ENCODE measurements at regions not wholly inside any gene's neighbourhood (a gene's known extent, or its start where the extent isn't known, plus 50 kb on each side); places are given as distances from the start of the nearest gene placed in this dataset.

DNA sequence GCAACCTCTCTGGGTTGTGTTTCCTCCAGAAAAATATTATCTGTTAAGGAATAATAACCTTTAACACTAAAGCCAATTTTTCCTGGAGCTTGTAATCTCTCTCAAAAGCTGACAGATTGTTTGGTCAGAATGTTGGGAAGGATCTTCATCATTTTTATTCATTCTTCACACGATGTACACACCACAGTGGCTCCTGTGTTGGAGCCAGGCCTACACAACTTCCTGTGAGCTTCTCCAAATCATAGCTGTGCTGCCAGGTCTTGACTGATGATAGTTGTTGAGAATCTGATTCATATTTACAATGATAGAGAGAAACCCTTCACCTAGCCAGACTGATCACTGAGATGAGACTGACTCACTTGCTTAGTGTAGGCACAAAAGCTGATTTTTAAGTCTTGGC, 151.0 kb upstream of the ROBO2 start:
- ChIA-PET SMC1A (ENCODE audit: uncharacterized antibody, unreplicated experiment) (interaction anchor here (1.1 kb wide), 1 partner anchor 334 kb away, joined by 3 read pairs; no protein-coding TSS in a partner anchor), POLR2A (no interaction called here), RAD21 (ENCODE audit: unreplicated experiment) (no interaction called here), CTCF (interaction anchor here (0.9 kb wide), 1 partner anchor 27 kb away, joined by 3 read pairs; no protein-coding TSS in a partner anchor)
- 29% methylated on average over 1 of the region's 1 CpG for WGBS (ENCODE audit: insufficient coverage, insufficient replicate concordance, low lambda C conversion rate, missing lambda C conversion rate)
- Histone ChIP-seq H3K27ac (ENCODE audit: control insufficient read depth, insufficient read depth) (no peak overlapping the region), H3K9ac (ENCODE audit: control insufficient read depth, insufficient read depth, low read length) (no peak overlapping the region), H3K4me3 (no peak overlapping the region), H3K36me3 (ENCODE audit: control insufficient read depth in 2 of 2, insufficient read depth in 2 of 2, low read length in 1 of 2) (no peaks in the 10 kb centered on the region), H3K79me2 (ENCODE audit: control insufficient read depth, insufficient read depth, low read length) (no peaks in the 10 kb centered on the region), H2AFZ (ENCODE audit: control insufficient read depth, low read depth, low read length) (no peak overlapping the region), H3K9me3 (replicated peaks; ENCODE audit: control insufficient read depth, insufficient read depth, low read length) (no peaks in the 10 kb centered on the region), H3K4me1 (ENCODE audit: control insufficient read depth, insufficient read depth, low read length) (no peaks in the 10 kb centered on the region), H3K4me2 (ENCODE audit: control insufficient read depth, insufficient read depth) (no peak overlapping the region), H4K20me1 (ENCODE audit: control insufficient read depth, insufficient read depth) (no peaks in the 10 kb centered on the region), H3K27me3 (replicated peaks in 1 of 2; ENCODE audit: control insufficient read depth in 2 of 2, insufficient read depth in 2 of 2, low read length in 1 of 2) (no peaks in the 10 kb centered on the region)
- TF ChIP-seq HDAC2 (IDR thresholded peaks at IDR 0.05) = no peak
- no peak for TF ChIP-seq ZNF384 (IDR thresholded peaks at IDR 0.05; ENCODE audit: borderline replicate concordance, low read depth, low read length)
- TF ChIP-seq RBBP5 (conservative IDR thresholded peaks at IDR 0.05) = no peak
- no peak for TF ChIP-seq TCF7 (IDR thresholded peaks at IDR 0.05; ENCODE audit: borderline replicate concordance)
- no peak for TF ChIP-seq SP1 (IDR thresholded peaks at IDR 0.05; ENCODE audit: low read depth, low read length)
- TF ChIP-seq EGR1 (IDR thresholded peaks at IDR 0.05; ENCODE audit: borderline replicate concordance in 1 of 2, low read depth in 2 of 2, low read length in 2 of 2) = no peak
- no peak for TF ChIP-seq ZNF24 (IDR thresholded peaks at IDR 0.05)
- no peak for TF ChIP-seq ATF2 (IDR thresholded peaks at IDR 0.05; ENCODE audit: low read length)
- no peak for TF ChIP-seq LARP7 (IDR thresholded peaks at IDR 0.05)
- TF ChIP-seq GATAD2B (conservative IDR thresholded peaks at IDR 0.05; ENCODE audit: low read depth) = no peak
- TF ChIP-seq SMAD1 (IDR thresholded peaks at IDR 0.05; ENCODE audit: low read depth, partially characterized antibody) = no peak
- TF ChIP-seq, protein P1, sequence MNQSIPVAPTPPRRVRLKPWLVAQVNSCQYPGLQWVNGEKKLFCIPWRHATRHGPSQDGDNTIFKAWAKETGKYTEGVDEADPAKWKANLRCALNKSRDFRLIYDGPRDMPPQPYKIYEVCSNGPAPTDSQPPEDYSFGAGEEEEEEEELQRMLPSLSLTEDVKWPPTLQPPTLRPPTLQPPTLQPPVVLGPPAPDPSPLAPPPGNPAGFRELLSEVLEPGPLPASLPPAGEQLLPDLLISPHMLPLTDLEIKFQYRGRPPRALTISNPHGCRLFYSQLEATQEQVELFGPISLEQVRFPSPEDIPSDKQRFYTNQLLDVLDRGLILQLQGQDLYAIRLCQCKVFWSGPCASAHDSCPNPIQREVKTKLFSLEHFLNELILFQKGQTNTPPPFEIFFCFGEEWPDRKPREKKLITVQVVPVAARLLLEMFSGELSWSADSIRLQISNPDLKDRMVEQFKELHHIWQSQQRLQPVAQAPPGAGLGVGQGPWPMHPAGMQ (IDR thresholded peaks at IDR 0.05; ENCODE audit: borderline replicate concordance) = no peak
- TF ChIP-seq SMC3 (IDR thresholded peaks at IDR 0.05; ENCODE audit: borderline replicate concordance, low read length) = no peak
- no peak for FAIRE-seq
- BruUV-seq (replicated peaks) = no TSS peak
- in situ Hi-C loops (cut with MboI) = no loop called here
- intact Hi-C loops (cut with micrococcal nuclease; ENCODE audit: unreplicated experiment) = no loop called here
- no peak for DNase-seq (ENCODE audit: low read depth, low spot score)
- no peak for ATAC-seq
